H9 (cell line): ENCODE measurements at regions not wholly inside any gene's neighbourhood (a gene's known extent, or its start where the extent isn't known, plus 50 kb on each side); places are given as distances from the start of the nearest gene placed in this dataset.

Source experiments
- DNase-seq: peaks from one replicate; pipeline ENCODE4 v3.0.0-alpha.2; 2017
- H2AFZ ChIP-seq: one replicate; pipeline ENCODE4 v1.6.1; 2013; ENCODE audit warnings: mild to moderate bottlenecking, low read length, control low read depth, moderate library complexity
- H2AK5ac ChIP-seq: 2 replicates; pipeline ENCODE4 v1.6.1; 2013; ENCODE audit warnings: low read length, control low read depth, mixed read lengths; ENCODE audit not compliant: insufficient read length
- H2BK120ac ChIP-seq: one replicate; pipeline ENCODE4 v1.6.1; 2013; ENCODE audit warnings: low read depth, mild to moderate bottlenecking, low read length, control low read depth, inconsistent platforms; ENCODE audit not compliant: poor library complexity, severe bottlenecking
- H2BK12ac ChIP-seq: 2 replicates; pipeline ENCODE4 v1.6.1; 2013; ENCODE audit warnings: low read length, control low read depth, mixed read lengths, low read depth; ENCODE audit not compliant: insufficient read length
- H2BK15ac ChIP-seq: 2 replicates; pipeline ENCODE4 v1.6.1; 2013; ENCODE audit warnings: low read depth, low read length, control low read depth
- H2BK20ac ChIP-seq: one replicate; pipeline ENCODE4 v1.6.1; 2013; ENCODE audit warnings: low read depth, mild to moderate bottlenecking, low read length, control low read depth, inconsistent platforms; ENCODE audit not compliant: poor library complexity, severe bottlenecking
- H2BK5ac ChIP-seq: 2 replicates; pipeline ENCODE4 v1.6.1; 2013; ENCODE audit warnings: low read length, control low read depth, mixed read lengths; ENCODE audit not compliant: insufficient read length
- H3K14ac ChIP-seq: 2 replicates; pipeline ENCODE4 v1.6.1; 2013; ENCODE audit warnings: low read length, control low read depth; ENCODE audit not compliant: insufficient read depth
- H3K18ac ChIP-seq: 2 replicates; pipeline ENCODE4 v1.6.1; 2013; ENCODE audit warnings: low read depth, mild to moderate bottlenecking, mixed read lengths, low read length, control low read depth; ENCODE audit not compliant: insufficient read length
- H3K23ac ChIP-seq: 2 replicates; pipeline ENCODE4 v1.6.1; 2013; ENCODE audit warnings: low read length, control low read depth, mixed read lengths, low read depth; ENCODE audit not compliant: insufficient read length
- H3K23me2 ChIP-seq: 2 replicates; pipeline ENCODE4 v1.6.1; 2013; ENCODE audit warnings: low read depth, mild to moderate bottlenecking, mixed read lengths, low read length, control low read depth; ENCODE audit not compliant: insufficient read length, poor library complexity, severe bottlenecking
- H3K27ac ChIP-seq: 2 replicates; pipeline ENCODE4 v1.5.1; 2013; ENCODE audit warnings: low read length, control low read depth, mixed read lengths, low read depth; ENCODE audit not compliant: insufficient read length
- H3K27me3 ChIP-seq: 2 replicates; pipeline ENCODE4 v1.6.1; 2013; ENCODE audit warnings: low read length, control low read depth, inconsistent platforms; ENCODE audit not compliant: insufficient read depth
- H3K4ac ChIP-seq: 2 replicates; pipeline ENCODE4 v1.6.1; 2013; ENCODE audit warnings: low read depth, mild to moderate bottlenecking, control low read depth, inconsistent platforms, low read length, moderate library complexity
- H3K4me1 ChIP-seq: 2 replicates; pipeline ENCODE4 v1.6.1; 2013; ENCODE audit warnings: low read length, control low read depth, inconsistent platforms; ENCODE audit not compliant: insufficient read depth
- H3K4me2 ChIP-seq: 2 replicates; pipeline ENCODE4 v1.6.1; 2013; ENCODE audit warnings: low read length, control low read depth, mixed read lengths; ENCODE audit not compliant: insufficient read length, insufficient read depth
- H3K56ac ChIP-seq: 2 replicates; pipeline ENCODE4 v1.6.1; 2013; ENCODE audit warnings: low read depth, mild to moderate bottlenecking, mixed read lengths, low read length, control low read depth; ENCODE audit not compliant: insufficient read length
- H3K79me1 ChIP-seq: 2 replicates; pipeline ENCODE4 v1.6.1; 2013; ENCODE audit warnings: low read depth, mild to moderate bottlenecking, moderate library complexity, low read length, control low read depth, inconsistent platforms; ENCODE audit not compliant: insufficient read depth, poor library complexity, severe bottlenecking
- H3K79me2 ChIP-seq: 2 replicates; pipeline ENCODE4 v1.6.1; 2013; ENCODE audit warnings: low read length, control low read depth, inconsistent platforms; ENCODE audit not compliant: insufficient read depth
- H3K9ac ChIP-seq: 2 replicates; pipeline ENCODE4 v1.6.1; 2013; ENCODE audit warnings: low read length, control low read depth, mixed read lengths; ENCODE audit not compliant: insufficient read length; ENCODE audit errors: extremely low read depth
- H3K9me3 ChIP-seq: one replicate; pipeline ENCODE4 v1.6.1; 2013; ENCODE audit warnings: low read depth, low read length, inconsistent platforms; ENCODE audit not compliant: control insufficient read depth
- H3T11ph ChIP-seq: one replicate; pipeline ENCODE4 v1.6.1; 2013; ENCODE audit warnings: mild to moderate bottlenecking, low read length, control low read depth, inconsistent platforms
- H4K20me1 ChIP-seq: one replicate; pipeline ENCODE4 v1.6.1; 2013; ENCODE audit not compliant: control insufficient read depth, insufficient read length, insufficient read depth
- H4K5ac ChIP-seq: 2 replicates; pipeline ENCODE4 v1.6.1; 2013; ENCODE audit warnings: low read depth, mild to moderate bottlenecking, mixed read lengths, low read length, control low read depth; ENCODE audit not compliant: insufficient read length
- H4K8ac ChIP-seq: replicated peaks from 2 replicates; pipeline ENCODE4 v1.6.1; 2013; ENCODE audit warnings: low read length, control low read depth, mixed read lengths, low read depth; ENCODE audit not compliant: insufficient read length
- H4K91ac ChIP-seq: 2 replicates; pipeline ENCODE4 v1.6.1; 2013; ENCODE audit warnings: low read depth, mild to moderate bottlenecking, moderate library complexity, mixed read lengths, low read length, control low read depth; ENCODE audit not compliant: insufficient read length
- H3K27ac Mint-ChIP-seq, 3 experiments: 2 replicates in 2 of 3; 3 replicates in 1 of 3; pipeline ENCODE4 v1.8.0; 2020 to 2021; ENCODE audit warnings: mixed read lengths in 3 of 3, mild to moderate bottlenecking in 1 of 3, moderate library complexity in 1 of 3
- H3K27me3 Mint-ChIP-seq: 2 replicates; pipeline ENCODE4 v1.8.0; 2021; ENCODE audit warnings: low read depth, mild to moderate bottlenecking, moderate library complexity, mixed read lengths
- H3K36me3 Mint-ChIP-seq, 3 experiments: 2 replicates in 2 of 3; 3 replicates in 1 of 3; pipeline ENCODE4 v1.8.0; 2020 to 2021; ENCODE audit warnings: low read depth in 3 of 3, mixed read lengths in 3 of 3; ENCODE audit not compliant: insufficient read depth in 1 of 3
- H3K4me1 Mint-ChIP-seq, 2 experiments: 2 replicates each; pipeline ENCODE4 v1.8.0; 2020; ENCODE audit warnings: mixed read lengths in 2 of 2
- H3K4me3 Mint-ChIP-seq, 2 experiments: 2 replicates in 1 of 2; 3 replicates in 1 of 2; pipeline ENCODE4 v1.8.0; 2020 to 2021; ENCODE audit warnings: mild to moderate bottlenecking in 2 of 2, mixed read lengths in 2 of 2, moderate library complexity in 1 of 2
- H3K9me3 Mint-ChIP-seq, 2 experiments: 2 replicates in 1 of 2; 3 replicates in 1 of 2; pipeline ENCODE4 v1.8.0; 2020; ENCODE audit warnings: mild to moderate bottlenecking in 2 of 2, mixed read lengths in 2 of 2, moderate library complexity in 1 of 2
- CTCF ChIP-seq: fragments of 200-600 bp; sonication (generic); conservative IDR thresholded peaks from 3 replicates; pipeline ENCODE4 v1.8.0; 2021; ENCODE audit warnings: antibody characterized with exemption, mild to moderate bottlenecking
- WGBS: extraction: QIAGEN DNeasy Blood & Tissue Kit; methylation state at CpG from one replicate; pipeline ENCODE4 v1.1.7; 2013; ENCODE audit warnings: missing lambda C conversion rate, low lambda C conversion rate, mixed read lengths; ENCODE audit not compliant: insufficient read length; ENCODE audit errors: extremely low coverage; 5-methylcytosine and 5-hydroxymethylcytosine counted together

DNA sequence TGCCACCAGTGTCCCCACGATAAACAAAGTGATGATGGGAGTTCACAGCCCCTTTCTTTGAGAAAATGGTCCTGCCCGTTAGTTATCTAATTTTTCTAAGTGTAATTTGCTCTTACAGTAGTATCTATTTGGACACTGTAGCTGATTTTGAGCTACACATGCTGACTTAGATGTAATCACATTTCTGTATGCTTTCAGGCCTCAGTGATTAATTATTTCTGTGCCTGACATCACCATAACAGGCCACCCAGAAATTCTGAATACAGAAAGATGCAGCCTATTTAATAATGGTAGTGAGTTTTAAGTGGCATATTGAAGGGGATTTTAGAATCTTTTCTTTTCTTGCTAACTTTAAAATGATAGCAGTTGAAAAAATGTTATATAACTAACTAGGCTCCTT, 147.6 kb upstream of the ANXA10 start:
- no peaks in the 10 kb centered on the region for H4K20me1 ChIP-seq
- H3K79me1 ChIP-seq, result no peaks in the 10 kb centered on the region
- H2BK12ac ChIP-seq, result no peak overlapping the region
- no peak overlapping the region for H2BK120ac ChIP-seq
- peaks cover 9 to 14% of the 10 kb centered on the region in 2 experiments for H3K4me1 Mint-ChIP-seq
- H3K14ac ChIP-seq, result no peak overlapping the region
- H3K23ac ChIP-seq, result no peak overlapping the region
- no peaks in the 10 kb centered on the region; a peak in 1 of 7 replicates for H3K36me3 Mint-ChIP-seq
- no peak overlapping the region for H3K4ac ChIP-seq
- H4K8ac ChIP-seq, result no peak overlapping the region
- H3K79me2 ChIP-seq, result no peaks in the 10 kb centered on the region
- WGBS, result no CpG with 5 or more reads among the region's 2 CpGs
- no peak overlapping the region for H2BK20ac ChIP-seq
- no peak overlapping the region for H3K56ac ChIP-seq
- no peak overlapping the region for H3K4me2 ChIP-seq
- no peak for TF ChIP-seq CTCF
- no peak overlapping the region for H3K18ac ChIP-seq
- H2BK15ac ChIP-seq, result no peak overlapping the region
- no peak overlapping the region for H2AK5ac ChIP-seq
- no peak overlapping the region for H3T11ph ChIP-seq
- no peaks in the 10 kb centered on the region for H3K27me3 ChIP-seq
- no peaks in the 10 kb centered on the region for H3K9me3 ChIP-seq
- no peak overlapping the region for H3K27ac ChIP-seq
- H3K9me3 Mint-ChIP-seq, result no peaks in the 10 kb centered on the region
- no peaks in the 10 kb centered on the region for H3K27me3 Mint-ChIP-seq
- DNase-seq, result no peak
- H2AFZ ChIP-seq, result no peak overlapping the region
- no peak overlapping the region for H2BK5ac ChIP-seq
- H3K27ac Mint-ChIP-seq, result no peak overlapping the region
- H3K23me2 ChIP-seq, result no peaks in the 10 kb centered on the region
- no peak overlapping the region for H3K4me3 Mint-ChIP-seq
- H4K91ac ChIP-seq, result no peak overlapping the region
- H4K5ac ChIP-seq, result no peak overlapping the region
- H3K4me1 ChIP-seq, result no peaks in the 10 kb centered on the region
- H3K9ac ChIP-seq, result no peak overlapping the region
